GM19043 (cell line): ENCODE measurements at regions not wholly inside any gene's neighbourhood (a gene's known extent, or its start where the extent isn't known, plus 50 kb on each side); places are given as distances from the start of the nearest gene placed in this dataset.
A peak's percentile ranks its signal among the peaks of the same experiment; 100 is the strongest.
"Not testable (repeated sequence)": the region's sequence is repeated elsewhere in the genome, so short reads cannot be mapped to it uniquely, and the experiment has no call there.

Experiments used
- ATAC-seq: cut with Tn5 transposase; IDR thresholded peaks from one replicate; pipeline ENCODE4 v1.9.1; 2021; ENCODE audit warnings: low read depth; ENCODE audit not compliant: unreplicated experiment

- ATAC-seq = no peak
Observed at GRCh38 chr4:124846306-124846705, 133.8 kb upstream of the ANKRD50 start.

- no peak for ATAC-seq
Observed at GRCh38 chr4:124839786-124840390, 127.4 kb upstream of the ANKRD50 start.

- ATAC-seq = no peak
Observed at GRCh38 chr4:124833831-124834505, 121.4 kb upstream of the ANKRD50 start.

- ATAC-seq = no peak
Observed at GRCh38 chr4:124828382-124828781, 115.8 kb upstream of the ANKRD50 start.

GRCh38 chr4:124817531-124817930, 105.0 kb upstream of the ANKRD50 start:
- ATAC-seq = no peak

- not testable (repeated sequence) for ATAC-seq
Observed at GRCh38 chr4:124812203-124812602, 99.7 kb upstream of the ANKRD50 start.

- ATAC-seq = no peak
Observed at GRCh38 chr4:124810827-124811226, 98.3 kb upstream of the ANKRD50 start.

GRCh38 chr4:124807421-124807820, 94.9 kb upstream of the ANKRD50 start:
- no peak for ATAC-seq

- ATAC-seq = no peak
Observed at GRCh38 chr4:124806403-124806802, 93.9 kb upstream of the ANKRD50 start.

GRCh38 chr4:124804584-124804983, 92.1 kb upstream of the ANKRD50 start:
- ATAC-seq = peak; percentile 75

- no peak for ATAC-seq
Observed at GRCh38 chr4:124804041-124804440, 91.5 kb upstream of the ANKRD50 start.

GRCh38 chr4:124803641-124804040, 91.1 kb upstream of the ANKRD50 start:
- ATAC-seq = peak; percentile 38

- no peak for ATAC-seq
Observed at GRCh38 chr4:124803026-124803425, 90.5 kb upstream of the ANKRD50 start.

GRCh38 chr4:124797223-124797622, 84.7 kb upstream of the ANKRD50 start:
- no peak for ATAC-seq

- no peak for ATAC-seq
Observed at GRCh38 chr4:124790471-124790870, 77.9 kb upstream of the ANKRD50 start.

GRCh38 chr4:124786634-124787033, 74.1 kb upstream of the ANKRD50 start:
- no peak for ATAC-seq

GRCh38 chr4:124785645-124786044, 73.1 kb upstream of the ANKRD50 start:
- no peak for ATAC-seq

GRCh38 chr4:124783847-124784246, 71.3 kb upstream of the ANKRD50 start:
- ATAC-seq = no peak

- no peak for ATAC-seq
Observed at GRCh38 chr4:124777007-124777406, 64.5 kb upstream of the ANKRD50 start.

- ATAC-seq = no peak
Observed at GRCh38 chr4:124768596-124769365, 56.2 kb upstream of the ANKRD50 start.

- ATAC-seq = no peak
Observed at GRCh38 chr4:124762956-124763355, 50.4 kb upstream of the ANKRD50 start.
